ENCODE measurements at regions not wholly inside any gene's neighbourhood (a gene's known extent, or its start where the extent isn't known, plus 50 kb on each side); places are given as distances from the start of the nearest gene placed in this dataset.

DNA sequence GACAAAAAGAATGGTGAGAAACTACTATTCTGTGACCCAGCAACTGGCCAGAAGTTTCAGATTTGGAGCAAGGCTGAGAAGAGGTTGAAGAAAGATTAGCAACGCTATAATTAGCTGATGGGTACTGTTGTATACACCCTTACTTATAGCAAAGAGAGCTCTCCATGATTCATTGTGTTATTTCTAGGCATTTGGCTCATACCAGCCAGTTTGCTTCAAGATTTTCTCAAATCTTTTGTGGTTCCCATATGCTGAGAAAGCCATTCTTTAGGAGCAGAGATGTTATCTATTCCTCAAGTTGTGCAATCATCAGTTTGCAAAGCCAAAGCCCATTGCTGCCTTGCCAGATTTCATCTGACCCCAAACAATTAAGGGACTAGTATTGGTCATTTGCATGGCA, 179.4 kb downstream of the ETS1 start:
- DNase-seq (ENCODE audit: low read depth in 3 of 3): no peak

DNA sequence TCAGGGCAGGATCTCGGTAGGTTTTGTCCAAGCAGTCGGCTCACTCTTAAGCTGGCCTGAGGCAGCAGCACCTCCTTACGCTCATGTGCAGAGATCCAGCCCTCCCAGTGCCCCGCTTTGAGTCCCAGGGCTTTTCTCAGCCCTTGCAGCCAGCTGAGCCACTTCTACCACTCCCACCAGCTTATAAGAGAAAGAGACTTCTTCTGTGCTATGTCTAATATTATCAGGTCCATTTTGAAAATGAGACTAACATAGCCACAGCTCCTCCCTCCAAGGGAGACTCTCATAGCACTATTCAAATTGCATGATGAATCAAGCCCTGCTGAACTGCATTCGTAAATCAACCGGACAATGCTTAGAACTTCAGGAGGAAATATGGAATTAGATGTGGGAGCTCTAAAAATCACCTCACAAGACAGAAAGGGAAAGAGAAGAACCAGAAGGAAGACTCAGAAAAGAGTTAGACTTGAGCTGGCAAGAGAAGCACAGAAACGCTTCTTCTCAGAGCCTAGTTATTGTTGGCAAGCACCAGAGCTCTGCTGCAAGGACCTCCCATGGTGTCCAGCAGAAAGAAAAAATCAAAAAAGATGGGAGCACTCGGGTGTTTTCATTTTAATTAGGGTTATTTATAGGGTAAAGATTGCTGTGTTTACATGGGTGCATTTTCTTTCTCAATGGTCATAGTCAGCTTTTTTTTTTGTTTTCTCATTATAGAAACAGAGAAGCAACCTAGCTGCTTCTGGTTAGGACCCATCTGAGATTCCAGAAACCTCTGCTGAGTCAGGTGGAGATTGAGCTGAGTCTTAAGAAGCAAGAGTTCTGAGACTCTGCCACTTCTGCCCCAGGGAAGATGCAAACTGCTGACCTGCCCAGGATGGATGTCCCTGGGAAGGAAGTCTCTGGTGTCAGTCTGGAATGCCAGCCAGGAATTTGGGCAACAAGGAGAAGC, 181.4 kb downstream of the ETS1 start:
- DNase-seq (ENCODE audit: low read depth in 3 of 3): no peak

DNA sequence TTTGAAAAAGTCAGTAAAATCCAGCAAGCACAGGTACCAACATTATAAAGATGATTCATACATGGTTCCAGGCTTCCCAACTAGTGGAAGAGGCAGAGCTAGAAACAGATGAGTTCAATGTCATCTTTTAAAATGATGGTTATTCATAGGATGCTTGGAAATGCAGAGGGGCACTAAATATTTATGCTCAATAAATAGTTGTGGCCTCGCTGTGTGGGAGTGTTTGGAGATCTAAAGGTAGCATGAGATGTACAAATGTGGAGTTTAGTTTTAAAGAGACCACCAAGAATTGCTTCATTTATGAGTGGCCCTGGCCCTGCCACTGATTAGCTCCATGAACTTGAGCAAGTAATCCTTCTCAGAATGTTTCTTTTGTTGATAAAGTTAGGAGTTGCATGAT, 182.2 kb downstream of the ETS1 start:
- DNase-seq (ENCODE audit: low read depth in 3 of 3): no peak

DNA sequence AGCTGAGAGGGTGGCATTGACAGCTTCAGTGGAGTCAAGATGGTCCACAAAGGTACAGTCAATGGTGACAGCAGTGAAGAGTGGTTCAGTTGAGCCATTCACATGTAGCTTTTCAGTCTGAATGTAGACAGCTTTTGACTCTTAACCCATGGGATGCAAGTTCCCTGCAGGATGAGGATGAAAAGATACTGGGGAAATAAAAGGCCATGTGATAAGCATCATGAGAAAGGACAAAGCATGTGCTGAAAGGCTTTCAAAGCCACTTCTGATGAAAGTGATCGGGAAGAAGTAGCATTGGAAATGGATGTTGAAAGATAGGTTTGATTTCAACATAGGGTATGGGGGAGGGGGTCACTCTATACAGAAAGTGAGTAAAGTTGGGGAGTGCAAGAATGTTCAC, 182.9 kb downstream of the ETS1 start:
- DNase-seq (ENCODE audit: low read depth in 3 of 3): no peak

DNA sequence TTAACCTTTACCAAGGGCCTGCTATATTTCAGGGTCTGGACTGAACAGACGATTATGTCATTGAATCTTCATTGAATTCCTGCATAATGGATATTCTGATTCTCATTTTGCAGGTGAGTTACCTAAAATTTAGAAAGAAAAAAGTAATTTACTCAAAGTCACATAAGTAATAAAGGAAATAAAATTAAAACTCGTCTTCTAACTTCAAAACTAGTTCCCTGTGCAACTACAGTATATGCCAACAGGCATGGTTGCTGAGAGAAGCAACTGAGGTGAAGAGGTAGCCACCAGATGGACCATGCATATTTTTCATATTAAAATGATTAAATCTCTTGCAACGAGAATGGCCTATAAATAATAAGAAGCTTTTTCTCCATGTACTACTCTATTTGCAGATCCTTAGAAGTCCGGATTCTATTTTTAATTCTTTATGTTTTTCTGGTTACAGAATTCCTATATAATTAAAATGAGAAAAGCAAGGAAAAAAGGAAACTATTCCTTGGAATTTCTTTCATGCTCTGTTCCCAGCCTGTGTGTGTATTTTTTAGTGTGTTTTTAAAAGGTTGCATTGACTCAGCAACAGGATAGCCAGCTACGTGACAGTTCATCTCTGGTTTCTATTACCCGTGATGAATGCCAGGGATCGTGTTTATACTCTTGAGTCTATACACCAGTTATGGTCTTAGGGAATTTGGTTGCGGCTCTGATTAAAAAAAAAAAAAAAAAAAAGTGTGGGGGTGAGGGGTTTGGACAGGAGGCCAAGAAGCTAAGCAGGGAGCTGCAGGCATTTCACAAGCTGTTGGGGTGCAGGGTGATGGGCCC, 186.8 kb downstream of the ETS1 start:
- no peak for DNase-seq (ENCODE audit: low read depth in 3 of 3)

DNA sequence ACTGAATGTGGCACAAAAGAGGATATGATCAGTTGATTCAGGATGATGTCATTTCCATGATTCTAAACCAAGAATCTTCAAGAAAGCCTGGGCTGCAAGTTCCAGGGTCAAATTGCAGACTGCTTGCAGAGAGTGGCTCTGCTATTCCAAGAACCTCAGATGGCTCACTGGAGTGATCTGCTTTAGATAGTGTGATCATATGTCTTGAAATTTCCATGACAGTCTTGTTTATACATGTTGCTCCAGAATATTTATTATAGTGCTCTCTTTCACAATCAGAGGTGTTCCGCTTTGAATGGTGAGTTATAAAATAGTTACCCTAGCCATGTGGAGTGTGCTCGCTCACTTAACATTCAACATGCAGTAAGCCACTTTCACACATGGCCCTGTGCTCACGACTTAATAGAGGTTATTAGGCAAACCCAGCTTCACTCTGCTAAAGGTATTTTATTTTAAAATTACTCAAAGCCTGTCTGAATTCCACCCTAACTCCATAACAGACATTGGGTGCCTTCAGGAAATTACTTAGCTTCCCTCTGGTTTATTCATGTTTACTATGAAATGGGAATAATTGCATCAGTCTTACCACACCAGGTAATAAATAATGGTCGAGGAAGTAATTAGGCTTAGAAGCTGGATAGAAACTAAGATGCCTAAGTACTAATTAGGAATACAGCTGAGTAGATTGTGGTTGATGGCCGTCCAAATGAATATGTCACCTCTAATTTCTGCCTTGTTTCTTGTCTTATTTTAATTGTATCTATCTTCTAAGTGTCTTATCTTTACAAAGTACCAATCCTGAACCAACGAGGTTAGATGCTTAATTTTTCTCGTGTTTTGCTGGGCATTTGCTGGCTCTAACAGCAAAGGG, 187.9 kb downstream of the ETS1 start:
- DNase-seq (ENCODE audit: low read depth in 3 of 3): no peak

DNA sequence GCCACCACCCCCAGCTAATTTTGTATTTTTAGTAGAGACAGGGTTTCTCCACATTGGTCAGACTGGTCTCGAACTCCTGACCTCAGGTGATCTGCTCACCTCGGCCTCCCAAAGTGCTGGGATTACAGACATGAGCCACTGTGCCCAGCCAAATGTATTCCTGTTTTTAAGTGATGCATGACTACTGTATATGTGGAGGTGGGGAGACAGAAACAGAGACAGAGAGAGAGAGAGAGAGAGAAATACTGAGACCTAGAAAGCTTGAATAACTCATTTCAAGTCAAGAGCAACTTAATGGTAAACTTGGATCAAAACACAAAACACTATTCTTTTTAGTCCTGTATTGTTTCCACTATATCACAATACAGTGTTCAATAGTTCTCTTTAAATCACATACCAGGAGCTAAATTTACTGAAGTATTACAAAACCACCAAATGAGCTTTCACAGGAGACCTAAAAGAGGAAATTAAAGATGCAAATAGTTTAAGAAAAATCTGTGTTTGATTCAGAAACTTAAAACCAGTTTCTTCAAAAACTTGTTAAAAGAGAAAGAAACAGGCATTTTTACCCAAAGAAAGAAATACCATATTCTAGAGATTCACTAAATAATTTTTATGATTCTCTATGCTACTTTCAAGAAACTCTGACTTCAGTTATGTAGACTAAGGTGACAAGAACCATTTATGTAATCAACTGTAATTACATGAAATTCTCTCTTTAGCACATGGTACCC, 188.7 kb downstream of the ETS1 start:
- no peak for DNase-seq (ENCODE audit: low read depth in 3 of 3)

DNA sequence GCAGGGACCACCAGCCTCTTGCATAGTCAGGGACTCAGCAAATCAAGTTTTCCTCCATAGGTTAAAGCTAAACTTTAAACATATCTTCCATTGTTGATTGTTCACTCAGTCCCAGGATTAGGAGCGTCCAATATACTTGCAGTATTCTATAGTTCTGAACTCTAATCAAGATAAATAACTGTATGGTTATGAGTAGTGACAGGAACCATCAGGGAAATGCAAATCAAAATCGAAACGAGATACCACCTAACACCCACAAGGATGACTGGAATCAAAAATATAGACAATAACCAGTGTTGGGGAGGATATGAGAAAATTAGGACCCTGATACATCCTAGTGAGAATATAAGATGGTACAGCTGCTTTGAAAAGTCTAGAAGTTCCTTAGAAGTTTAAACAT, 190.0 kb downstream of the ETS1 start:
- no peak for DNase-seq (ENCODE audit: low read depth in 3 of 3)

DNA sequence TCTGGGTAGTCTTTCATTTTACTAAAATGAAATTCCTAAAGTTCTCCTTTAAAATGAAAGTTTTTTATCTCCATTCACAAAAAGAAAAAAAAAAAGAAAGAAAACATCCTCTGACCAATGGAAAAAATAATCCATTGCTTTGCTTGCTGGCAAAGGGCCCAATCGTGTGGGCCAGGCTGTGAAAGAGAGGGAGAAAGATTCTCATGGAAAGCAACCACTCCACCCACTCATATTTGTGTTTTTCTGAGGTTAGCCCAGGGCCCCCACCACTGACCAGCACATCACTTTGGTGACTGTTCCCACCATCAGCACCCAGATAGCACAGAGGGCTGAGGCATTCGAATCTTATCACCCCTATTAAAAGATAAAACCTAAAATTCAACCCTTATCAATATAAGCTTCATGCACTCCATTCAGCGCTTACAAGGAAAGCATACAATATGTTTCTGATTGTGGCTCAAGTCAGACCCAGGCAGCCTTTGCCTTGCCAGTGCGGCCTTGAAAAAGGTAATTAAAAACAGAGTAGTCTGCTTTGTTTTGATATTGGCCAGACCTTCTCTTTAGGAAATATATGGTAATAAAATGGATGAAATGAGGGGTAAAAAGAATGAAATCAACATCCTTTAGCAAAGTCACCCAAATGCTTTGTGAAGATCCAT, 192.8 kb downstream of the ETS1 start:
- DNase-seq (ENCODE audit: low read depth in 3 of 3): no peak

DNA sequence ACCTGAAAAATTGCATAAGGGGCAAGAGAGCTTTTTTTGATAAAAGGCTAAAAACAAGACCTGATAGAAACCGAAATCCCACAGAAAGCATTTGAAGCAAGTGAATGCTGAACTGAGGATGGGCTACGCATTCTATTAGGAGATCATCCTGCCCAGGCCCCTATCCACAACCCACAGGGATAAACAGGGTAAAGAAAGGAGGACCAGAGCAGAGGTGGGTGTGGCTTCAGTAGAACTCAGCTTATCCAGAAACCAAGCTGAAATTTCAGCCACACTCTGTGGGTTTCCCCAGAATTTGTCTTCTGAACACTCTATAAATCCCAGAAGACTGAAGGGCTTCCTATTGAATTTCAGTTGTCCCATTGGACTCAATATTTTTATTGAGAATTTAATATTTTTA, 195.1 kb downstream of the ETS1 start:
- DNase-seq (ENCODE audit: low read depth in 3 of 3): no peak

DNA sequence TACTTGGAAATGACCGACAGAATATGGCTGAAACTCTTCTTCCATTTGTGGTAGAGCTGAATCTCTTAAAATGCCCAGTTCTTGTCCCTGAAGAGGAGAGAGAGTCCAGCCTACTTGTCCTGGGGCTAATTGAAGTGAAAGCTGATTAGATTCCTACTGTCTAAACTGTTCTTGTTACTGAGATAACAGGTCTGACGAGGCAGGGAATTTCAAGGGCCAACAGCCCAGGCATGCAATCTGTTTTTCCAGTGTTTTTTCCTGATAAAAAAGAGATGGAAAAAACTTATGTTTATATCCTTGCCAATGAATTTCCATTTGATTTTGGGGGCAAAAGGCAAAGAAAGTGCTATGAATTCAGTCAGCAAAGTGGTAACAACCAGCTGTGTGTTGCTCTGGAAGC, 195.5 kb downstream of the ETS1 start:
- no peak for DNase-seq (ENCODE audit: low read depth in 3 of 3)

DNA sequence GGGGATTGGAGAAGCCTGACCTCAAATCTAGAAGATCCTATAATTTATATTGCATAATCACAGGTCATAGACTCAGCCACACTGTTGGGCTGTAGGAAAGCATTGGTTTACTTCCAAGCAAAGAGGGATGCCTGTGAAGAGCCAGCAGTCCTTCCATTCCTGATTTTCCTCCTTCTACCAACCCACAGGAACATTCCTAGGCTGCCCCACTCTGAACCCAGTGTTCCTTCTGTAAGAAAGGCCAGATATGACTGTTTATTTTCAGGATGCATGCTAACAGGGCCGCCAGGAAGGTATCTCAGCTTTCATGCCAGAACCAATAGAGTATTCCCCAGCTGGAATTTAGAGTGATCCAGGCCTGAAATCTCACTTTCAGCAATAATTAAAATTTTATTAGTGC, 197.1 kb downstream of the ETS1 start:
- no peak for DNase-seq (ENCODE audit: low read depth in 3 of 3)

DNA sequence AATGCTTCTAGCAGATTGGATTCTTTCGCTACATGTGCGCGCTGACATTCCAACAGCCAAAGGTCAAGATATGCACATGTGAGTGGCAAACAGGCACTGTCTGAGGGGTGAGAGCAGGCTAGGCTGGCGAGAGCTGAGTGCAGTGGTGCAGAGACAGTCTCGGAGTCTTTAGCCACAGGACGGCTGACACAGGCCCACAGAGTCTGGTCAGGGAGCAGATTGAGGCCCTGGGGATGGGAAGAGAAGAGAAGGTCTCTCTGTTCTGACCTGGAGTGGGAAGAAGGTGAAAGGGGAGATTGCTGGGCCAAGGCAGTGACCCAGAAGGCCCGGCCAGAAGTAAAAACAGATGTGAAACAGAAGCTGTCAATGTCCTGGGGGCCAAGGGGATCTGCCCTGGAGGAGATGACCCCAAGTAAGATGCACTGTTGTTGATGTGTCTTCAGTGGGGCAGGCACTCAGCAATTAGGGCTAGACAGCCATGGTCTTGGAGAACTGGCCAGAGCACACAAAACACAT, 197.8 kb downstream of the ETS1 start:
- no peak for DNase-seq (ENCODE audit: low read depth in 3 of 3)

DNA sequence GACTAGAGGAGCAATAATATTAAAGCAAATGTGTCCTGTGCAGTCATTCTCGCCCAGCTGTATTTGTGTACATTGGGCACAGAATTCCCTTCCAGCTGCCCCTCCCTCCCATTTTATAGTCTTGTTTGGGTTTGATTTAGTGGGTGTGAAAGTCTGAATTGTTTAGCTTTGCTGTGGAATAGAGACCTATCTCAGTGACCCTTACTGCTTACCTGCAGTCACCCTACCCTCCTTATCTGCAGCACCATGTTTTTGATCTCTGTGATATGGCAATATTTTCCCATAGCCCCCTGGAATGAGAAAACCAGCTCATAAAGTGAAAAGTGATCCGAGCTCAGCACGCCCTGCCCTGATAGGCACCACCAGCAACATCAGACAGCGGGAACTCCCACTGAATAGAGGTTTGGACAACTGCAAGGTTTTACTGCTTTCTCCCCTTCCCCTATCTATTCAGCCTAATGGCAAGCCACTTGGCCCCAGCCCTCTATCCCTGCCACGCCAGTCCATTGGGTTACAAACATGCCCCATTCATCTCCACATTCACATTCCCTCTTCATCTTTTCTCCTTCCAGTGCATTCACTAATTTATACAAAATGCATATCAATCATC, 199.0 kb downstream of the ETS1 start:
- DNase-seq (ENCODE audit: low read depth in 3 of 3): no peak

DNA sequence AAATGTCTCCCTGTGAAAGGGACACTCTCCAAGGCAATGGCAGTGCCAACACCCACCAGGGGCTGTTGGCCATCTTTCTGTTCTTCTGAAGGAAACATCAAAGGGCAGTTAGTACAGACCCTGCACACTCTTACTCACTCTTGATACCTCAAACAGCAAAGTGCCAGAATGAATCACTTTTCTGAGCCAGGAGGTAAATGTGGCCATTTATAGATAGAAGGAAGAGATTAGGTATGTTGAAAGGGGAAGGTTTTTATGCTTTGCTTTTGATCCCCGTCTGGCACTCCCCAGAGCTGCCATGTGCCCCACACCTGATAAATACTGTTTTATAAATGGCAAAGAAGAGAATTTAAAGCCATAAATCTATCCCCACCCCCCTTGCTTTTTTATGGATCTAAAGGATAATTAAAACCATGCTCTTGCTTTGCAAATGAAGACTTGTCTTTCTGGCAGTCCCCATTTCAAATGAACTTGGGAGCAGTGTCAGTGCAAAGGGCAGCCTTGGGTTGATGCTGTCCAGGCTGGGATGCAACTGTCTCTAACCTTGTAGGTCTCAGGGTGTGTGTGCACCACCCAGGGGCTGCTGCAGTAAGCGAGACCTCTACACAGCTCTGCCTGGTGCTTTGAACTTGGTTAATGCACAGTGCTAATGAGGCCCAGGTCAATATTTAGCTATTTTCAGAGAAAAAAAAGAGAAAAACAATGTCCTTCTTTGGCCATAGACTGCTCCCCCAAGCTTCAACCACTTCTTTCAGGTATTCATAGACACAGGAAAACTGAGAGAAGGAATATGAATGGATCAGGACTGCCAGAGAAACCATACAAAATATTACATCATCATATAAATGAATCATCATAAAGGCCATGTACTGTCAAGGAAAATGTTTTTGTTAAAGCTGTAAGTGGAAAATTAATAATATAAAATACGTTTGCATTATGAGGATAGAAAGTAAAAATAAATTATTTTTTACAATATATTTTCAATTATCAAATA, 207.5 kb downstream of the ETS1 start:
- peak in 1 of 3 experiments; percentile 11 for DNase-seq (ENCODE audit: low read depth in 3 of 3)

DNA sequence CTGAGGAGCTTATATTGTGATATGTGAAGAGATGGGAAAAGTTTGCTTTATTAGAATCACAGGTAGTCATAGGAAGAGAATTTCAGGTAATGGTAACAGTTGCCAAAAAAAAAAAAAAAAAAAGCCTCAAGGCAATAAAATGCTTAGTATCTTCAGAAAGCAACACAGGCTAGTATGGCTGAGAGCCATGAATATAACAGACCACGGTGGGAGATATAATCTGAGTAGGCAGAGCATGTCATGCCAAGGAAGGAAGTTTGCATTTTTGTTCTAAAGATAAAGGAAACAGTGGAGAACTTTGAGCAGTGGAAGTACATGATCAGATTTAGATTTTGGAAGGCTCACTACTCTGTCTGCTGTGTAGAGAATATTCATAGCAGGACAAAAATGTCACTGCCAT, 211.4 kb downstream of the ETS1 start:
- no peak for DNase-seq (ENCODE audit: low read depth in 3 of 3)

DNA sequence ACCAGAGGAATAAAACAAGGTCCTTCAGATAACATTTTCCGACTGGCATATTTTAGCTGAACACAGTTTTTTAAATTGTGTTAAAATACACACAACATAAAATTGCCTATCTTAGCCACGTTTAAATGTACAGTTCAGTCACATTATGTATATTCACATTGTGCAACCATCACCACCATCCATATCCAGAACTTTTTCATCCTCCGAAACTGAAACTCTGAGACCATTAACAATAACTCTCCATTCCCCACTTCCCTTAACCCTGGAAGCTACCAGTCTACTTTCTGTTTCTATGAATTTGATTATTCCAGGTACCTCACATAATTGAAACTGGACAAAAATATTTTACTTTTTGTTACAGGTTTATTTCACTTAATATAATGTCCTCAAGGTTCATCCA, 213.3 kb downstream of the ETS1 start:
- DNase-seq (ENCODE audit: low read depth in 3 of 3): no peak

DNA sequence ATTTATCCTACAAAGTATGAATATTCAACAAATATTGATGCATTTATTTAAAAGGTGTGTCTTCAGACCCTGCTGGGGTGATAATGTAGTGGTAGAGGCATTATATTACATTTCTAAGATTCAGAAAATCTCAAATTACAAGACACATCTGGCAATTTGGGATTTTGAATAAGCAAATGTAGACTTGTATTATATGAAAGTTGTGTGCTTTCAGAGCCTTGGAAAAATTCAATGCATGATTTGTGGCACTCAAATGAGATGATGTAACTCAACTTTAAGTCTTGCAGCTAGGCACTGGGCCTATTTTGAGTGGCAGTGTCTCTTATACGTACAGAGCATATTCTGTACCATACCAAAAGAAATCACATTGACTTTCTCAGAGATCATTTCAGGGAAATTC, 214.4 kb downstream of the ETS1 start:
- DNase-seq (ENCODE audit: low read depth in 3 of 3): no peak

DNA sequence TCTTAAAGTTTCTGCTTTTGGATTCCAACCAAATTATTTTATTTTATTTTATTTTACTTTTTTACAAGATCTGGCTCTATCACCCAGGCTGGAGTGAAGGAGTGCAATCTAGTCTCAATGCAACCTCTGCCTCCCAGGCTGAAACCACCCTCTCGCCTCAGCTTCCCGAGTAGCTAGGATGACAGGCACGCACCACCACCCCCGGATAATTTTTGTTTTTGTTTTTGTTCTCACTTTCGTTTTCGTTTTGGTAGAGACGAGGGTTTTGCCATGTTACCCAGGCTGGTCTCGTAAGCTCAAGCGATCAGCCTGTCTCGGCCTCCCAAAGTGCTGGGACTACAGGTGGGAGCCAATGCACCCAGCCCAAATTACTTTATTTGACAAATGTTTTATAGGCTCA, 219.8 kb downstream of the ETS1 start:
- no peak for DNase-seq (ENCODE audit: low read depth in 3 of 3)
